ENCODE measurements at regions not wholly inside any gene's neighbourhood (a gene's known extent, or its start where the extent isn't known, plus 50 kb on each side); places are given as distances from the start of the nearest gene placed in this dataset.

DNA sequence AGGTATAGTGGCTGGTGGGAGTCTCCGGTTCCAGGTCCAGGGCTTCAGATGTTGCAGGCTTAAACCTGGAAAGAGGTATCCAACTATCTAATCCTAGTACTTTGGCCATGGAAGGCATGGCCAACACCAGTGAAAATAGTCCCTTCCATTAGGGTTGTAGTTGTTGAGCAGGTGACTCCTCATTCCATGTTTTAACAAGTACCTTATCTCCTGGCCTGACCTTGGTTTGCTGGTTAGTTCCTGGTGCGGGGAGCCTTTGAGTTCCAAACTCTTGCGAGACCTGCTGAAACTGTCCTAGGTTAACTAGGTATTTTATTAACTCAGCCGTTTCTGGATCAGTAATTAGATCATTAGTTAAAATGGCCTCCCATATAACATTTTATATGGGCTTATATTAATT, 128.9 kb downstream of the GPCPD1 start:
- Histone ChIP-seq H4K20me1 (ENCODE audit: control insufficient read depth, insufficient read depth, insufficient read length) (no peaks in the 10 kb centered on the region), H4K8ac (replicated peaks; ENCODE audit: insufficient read length, low read depth, low read length) (no peak overlapping the region), H2AFZ (ENCODE audit: low read length) (no peak overlapping the region), H2AK5ac (ENCODE audit: insufficient read length, low read length) (no peak overlapping the region), H3K4ac (ENCODE audit: low read depth, low read length) (no peak overlapping the region), H3K27ac (ENCODE audit: insufficient read length, low read depth, low read length) (no peak overlapping the region), H3K4me1 (ENCODE audit: insufficient read depth, low read length) (no peaks in the 10 kb centered on the region; the same call in 1 of the 2 replicates), H3K9me3 (ENCODE audit: control insufficient read depth, low read depth, low read length) (no peaks in the 10 kb centered on the region), H2BK5ac (ENCODE audit: insufficient read length, low read length) (no peak overlapping the region), H3T11ph (ENCODE audit: low read length) (no peak overlapping the region), H3K23ac (ENCODE audit: insufficient read length, low read depth, low read length) (no peak overlapping the region), H3K27me3 (ENCODE audit: insufficient read depth, low read length) (no peaks in the 10 kb centered on the region), H3K9ac (ENCODE audit: extremely low read depth, insufficient read length, low read length) (no peak overlapping the region), H3K18ac (ENCODE audit: insufficient read length, low read depth, low read length) (no peak overlapping the region), H3K4me2 (ENCODE audit: insufficient read depth, insufficient read length, low read length) (no peak overlapping the region), H4K5ac (ENCODE audit: insufficient read length, low read depth, low read length) (no peak overlapping the region), H3K79me1 (ENCODE audit: insufficient read depth, low read depth, low read length, poor library complexity, severe bottlenecking) (no peaks in the 10 kb centered on the region), H3K14ac (ENCODE audit: insufficient read depth, low read length) (no peak overlapping the region), H3K23me2 (ENCODE audit: insufficient read length, low read depth, low read length, poor library complexity, severe bottlenecking) (no peaks in the 10 kb centered on the region), H2BK12ac (ENCODE audit: insufficient read length, low read depth, low read length) (no peak overlapping the region), H2BK120ac (ENCODE audit: low read depth, low read length, poor library complexity, severe bottlenecking) (no peak overlapping the region), H3K56ac (ENCODE audit: insufficient read length, low read depth, low read length) (no peak overlapping the region), H4K91ac (ENCODE audit: insufficient read length, low read depth, low read length) (no peak overlapping the region), H3K79me2 (ENCODE audit: insufficient read depth, low read length) (no peaks in the 10 kb centered on the region), H2BK15ac (ENCODE audit: low read depth, low read length) (no peak overlapping the region), H2BK20ac (ENCODE audit: low read depth, low read length, poor library complexity, severe bottlenecking) (no peak overlapping the region)
- TF ChIP-seq, protein P1, sequence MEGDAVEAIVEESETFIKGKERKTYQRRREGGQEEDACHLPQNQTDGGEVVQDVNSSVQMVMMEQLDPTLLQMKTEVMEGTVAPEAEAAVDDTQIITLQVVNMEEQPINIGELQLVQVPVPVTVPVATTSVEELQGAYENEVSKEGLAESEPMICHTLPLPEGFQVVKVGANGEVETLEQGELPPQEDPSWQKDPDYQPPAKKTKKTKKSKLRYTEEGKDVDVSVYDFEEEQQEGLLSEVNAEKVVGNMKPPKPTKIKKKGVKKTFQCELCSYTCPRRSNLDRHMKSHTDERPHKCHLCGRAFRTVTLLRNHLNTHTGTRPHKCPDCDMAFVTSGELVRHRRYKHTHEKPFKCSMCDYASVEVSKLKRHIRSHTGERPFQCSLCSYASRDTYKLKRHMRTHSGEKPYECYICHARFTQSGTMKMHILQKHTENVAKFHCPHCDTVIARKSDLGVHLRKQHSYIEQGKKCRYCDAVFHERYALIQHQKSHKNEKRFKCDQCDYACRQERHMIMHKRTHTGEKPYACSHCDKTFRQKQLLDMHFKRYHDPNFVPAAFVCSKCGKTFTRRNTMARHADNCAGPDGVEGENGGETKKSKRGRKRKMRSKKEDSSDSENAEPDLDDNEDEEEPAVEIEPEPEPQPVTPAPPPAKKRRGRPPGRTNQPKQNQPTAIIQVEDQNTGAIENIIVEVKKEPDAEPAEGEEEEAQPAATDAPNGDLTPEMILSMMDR (conservative IDR thresholded peaks at IDR 0.05), result no peak
- H3K36me3 Mint-ChIP-seq (ENCODE audit: insufficient read depth in 1 of 3, low read depth in 3 of 3), result no peaks in the 10 kb centered on the region
- peaks cover 7% of the 10 kb centered on the region for H3K27me3 Mint-ChIP-seq (ENCODE audit: low read depth)
- H3K9me3 Mint-ChIP-seq, result no peaks in the 10 kb centered on the region
- no CpG with 5 or more reads among the region's 4 CpGs for WGBS (ENCODE audit: extremely low coverage, insufficient read length, low lambda C conversion rate)
- no peak for DNase-seq
- H3K4me3 Mint-ChIP-seq, result no peak overlapping the region
- no peak overlapping the region for H3K27ac Mint-ChIP-seq
- H3K4me1 Mint-ChIP-seq, result peaks cover 14 to 25% of the 10 kb centered on the region in 2 experiments

Data from H9 (cell line).